ENCODE measurements at regions not wholly inside any gene's neighbourhood (a gene's known extent, or its start where the extent isn't known, plus 50 kb on each side); places are given as distances from the start of the nearest gene placed in this dataset.

DNA sequence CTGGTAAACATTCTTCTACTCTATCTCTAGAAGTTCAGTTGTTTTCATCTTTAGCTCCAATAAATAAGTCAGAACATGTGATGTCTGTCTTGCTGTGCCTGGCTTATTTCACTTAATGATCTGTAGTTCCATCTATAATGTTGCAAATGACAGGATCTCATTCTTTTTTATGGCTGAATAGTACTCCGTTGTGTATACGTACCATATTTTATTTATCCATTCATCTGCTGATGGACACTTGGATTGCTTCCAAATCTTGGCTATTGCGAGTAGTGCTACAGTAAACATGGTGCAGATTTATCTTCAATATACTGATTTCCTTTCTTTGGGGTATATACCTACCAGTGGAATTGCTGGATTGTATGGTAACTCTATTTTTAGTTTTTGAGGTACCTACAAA, 124.4 kb downstream of the ZNF33B start:
- TF ChIP-seq PPARA (CRISPR knock-in tag; IDR thresholded peaks at IDR 0.05; ENCODE audit: borderline replicate concordance), result no peak
- no peak for TF ChIP-seq GLIS3 (CRISPR knock-in tag; IDR thresholded peaks at IDR 0.05)
- TF ChIP-seq ARNTL (CRISPR knock-in tag; IDR thresholded peaks at IDR 0.05; ENCODE audit: borderline replicate concordance, low read depth), result no peak
- no peak for TF ChIP-seq ZFP30 (CRISPR knock-in tag; IDR thresholded peaks at IDR 0.05)
- no peak for TF ChIP-seq RARB (CRISPR knock-in tag; IDR thresholded peaks at IDR 0.05)
- no peak for TF ChIP-seq ESRRG (CRISPR knock-in tag; IDR thresholded peaks at IDR 0.05)
- TF ChIP-seq, protein P1, sequence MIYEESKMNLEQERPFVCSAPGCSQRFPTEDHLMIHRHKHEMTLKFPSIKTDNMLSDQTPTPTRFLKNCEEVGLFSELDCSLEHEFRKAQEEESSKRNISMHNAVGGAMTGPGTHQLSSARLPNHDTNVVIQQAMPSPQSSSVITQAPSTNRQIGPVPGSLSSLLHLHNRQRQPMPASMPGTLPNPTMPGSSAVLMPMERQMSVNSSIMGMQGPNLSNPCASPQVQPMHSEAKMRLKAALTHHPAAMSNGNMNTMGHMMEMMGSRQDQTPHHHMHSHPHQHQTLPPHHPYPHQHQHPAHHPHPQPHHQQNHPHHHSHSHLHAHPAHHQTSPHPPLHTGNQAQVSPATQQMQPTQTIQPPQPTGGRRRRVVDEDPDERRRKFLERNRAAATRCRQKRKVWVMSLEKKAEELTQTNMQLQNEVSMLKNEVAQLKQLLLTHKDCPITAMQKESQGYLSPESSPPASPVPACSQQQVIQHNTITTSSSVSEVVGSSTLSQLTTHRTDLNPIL (CRISPR knock-in tag; IDR thresholded peaks at IDR 0.05; ENCODE audit: low read depth), result no peak
- no peak for TF ChIP-seq SNAI2 (CRISPR knock-in tag; IDR thresholded peaks at IDR 0.05)
- peak; percentile 75 for TF ChIP-seq ZNF8 (CRISPR knock-in tag; IDR thresholded peaks at IDR 0.05)
- no peak for TF ChIP-seq ZNF565 (CRISPR knock-in tag; conservative IDR thresholded peaks at IDR 0.05; ENCODE audit: low read depth)
- no peak for TF ChIP-seq OSR1 (CRISPR knock-in tag; IDR thresholded peaks at IDR 0.05)
- TF ChIP-seq ZFP3 (CRISPR knock-in tag; IDR thresholded peaks at IDR 0.05), result no peak
- TF ChIP-seq, protein P2, sequence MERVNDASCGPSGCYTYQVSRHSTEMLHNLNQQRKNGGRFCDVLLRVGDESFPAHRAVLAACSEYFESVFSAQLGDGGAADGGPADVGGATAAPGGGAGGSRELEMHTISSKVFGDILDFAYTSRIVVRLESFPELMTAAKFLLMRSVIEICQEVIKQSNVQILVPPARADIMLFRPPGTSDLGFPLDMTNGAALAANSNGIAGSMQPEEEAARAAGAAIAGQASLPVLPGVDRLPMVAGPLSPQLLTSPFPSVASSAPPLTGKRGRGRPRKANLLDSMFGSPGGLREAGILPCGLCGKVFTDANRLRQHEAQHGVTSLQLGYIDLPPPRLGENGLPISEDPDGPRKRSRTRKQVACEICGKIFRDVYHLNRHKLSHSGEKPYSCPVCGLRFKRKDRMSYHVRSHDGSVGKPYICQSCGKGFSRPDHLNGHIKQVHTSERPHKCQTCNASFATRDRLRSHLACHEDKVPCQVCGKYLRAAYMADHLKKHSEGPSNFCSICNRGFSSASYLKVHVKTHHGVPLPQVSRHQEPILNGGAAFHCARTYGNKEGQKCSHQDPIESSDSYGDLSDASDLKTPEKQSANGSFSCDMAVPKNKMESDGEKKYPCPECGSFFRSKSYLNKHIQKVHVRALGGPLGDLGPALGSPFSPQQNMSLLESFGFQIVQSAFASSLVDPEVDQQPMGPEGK (CRISPR knock-in tag; IDR thresholded peaks at IDR 0.05; ENCODE audit: borderline replicate concordance), result no peak
- TF ChIP-seq, protein P3, sequence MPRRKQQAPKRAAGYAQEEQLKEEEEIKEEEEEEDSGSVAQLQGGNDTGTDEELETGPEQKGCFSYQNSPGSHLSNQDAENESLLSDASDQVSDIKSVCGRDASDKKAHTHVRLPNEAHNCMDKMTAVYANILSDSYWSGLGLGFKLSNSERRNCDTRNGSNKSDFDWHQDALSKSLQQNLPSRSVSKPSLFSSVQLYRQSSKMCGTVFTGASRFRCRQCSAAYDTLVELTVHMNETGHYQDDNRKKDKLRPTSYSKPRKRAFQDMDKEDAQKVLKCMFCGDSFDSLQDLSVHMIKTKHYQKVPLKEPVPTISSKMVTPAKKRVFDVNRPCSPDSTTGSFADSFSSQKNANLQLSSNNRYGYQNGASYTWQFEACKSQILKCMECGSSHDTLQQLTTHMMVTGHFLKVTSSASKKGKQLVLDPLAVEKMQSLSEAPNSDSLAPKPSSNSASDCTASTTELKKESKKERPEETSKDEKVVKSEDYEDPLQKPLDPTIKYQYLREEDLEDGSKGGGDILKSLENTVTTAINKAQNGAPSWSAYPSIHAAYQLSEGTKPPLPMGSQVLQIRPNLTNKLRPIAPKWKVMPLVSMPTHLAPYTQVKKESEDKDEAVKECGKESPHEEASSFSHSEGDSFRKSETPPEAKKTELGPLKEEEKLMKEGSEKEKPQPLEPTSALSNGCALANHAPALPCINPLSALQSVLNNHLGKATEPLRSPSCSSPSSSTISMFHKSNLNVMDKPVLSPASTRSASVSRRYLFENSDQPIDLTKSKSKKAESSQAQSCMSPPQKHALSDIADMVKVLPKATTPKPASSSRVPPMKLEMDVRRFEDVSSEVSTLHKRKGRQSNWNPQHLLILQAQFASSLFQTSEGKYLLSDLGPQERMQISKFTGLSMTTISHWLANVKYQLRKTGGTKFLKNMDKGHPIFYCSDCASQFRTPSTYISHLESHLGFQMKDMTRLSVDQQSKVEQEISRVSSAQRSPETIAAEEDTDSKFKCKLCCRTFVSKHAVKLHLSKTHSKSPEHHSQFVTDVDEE (CRISPR knock-in tag; IDR thresholded peaks at IDR 0.05), result no peak
